ENCODE measurements at regions not wholly inside any gene's neighbourhood (a gene's known extent, or its start where the extent isn't known, plus 50 kb on each side); places are given as distances from the start of the nearest gene placed in this dataset.

DNA sequence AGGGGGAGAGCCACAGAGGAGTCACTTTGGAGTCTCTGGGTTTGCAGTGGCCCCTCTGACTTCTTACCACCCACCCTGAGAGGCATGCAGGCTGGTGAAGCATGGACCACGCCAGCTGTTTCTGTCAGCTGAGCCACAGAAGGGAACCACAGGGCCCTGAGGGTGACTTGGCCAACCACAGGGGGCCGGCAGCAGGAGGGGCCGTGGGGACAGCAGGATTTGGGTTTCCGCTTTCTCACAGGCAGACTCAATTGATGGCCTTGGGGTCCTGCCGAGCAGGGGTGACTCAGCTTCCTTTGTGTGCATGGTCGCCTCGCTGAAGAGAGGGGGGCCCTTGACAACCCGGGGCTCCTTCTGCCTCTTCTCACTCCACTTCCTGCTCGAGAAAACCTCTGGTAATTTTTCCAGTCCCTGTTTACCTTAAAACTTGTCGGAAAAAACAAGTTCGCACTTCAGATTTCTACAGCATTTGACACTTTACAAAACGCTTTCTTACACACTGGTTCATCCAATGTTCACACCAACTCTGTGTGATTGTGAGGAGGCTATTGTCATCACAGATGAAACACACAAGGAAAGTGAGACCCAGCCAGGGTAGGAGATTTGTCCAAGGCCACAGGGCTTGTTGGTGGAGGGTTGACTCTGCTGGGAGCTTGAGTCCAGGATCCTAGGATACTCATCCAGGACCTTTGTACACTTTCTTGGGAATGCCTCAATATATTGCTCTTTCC lies 311.2 kb downstream of the LPIN1 start:
- DNase-seq (ENCODE audit: low spot score): no peak

DNA sequence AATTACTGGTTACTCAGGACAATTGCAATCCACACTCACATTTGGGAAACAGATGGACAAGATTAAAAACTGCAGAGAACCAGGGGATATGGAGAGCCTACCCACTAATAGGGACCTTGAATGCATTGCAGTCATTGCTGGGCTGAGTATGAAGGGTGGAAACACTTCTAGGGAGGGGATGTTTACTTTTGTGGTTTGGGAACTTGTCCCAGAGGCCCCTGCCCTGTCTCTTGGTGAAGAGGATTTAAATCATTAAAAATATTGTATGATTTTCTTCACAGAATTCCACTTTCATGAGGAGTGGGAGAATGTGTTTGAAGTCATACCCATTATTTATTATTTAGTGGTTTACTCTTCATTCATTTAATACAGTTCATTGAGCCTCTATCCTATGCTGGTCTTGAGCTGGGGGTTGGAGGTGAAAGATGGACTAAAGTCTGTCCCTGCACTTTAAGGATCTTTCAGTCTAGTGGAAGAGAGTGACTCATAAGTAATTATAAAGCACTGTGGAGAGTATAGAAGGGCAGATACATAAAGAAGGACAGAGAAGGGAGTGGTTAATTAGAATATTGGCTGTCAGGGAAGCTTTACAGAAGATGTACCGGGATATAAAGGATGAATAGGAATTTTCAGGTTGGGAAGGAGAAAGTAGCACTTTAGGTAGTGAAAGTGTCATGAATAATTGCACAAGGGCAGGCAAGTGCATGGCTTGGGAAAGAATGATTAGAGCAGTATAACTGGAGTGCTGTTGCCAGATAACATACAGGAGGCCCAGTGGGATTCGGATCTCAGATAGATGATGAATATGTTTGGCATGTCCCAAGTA lies 313.4 kb downstream of the LPIN1 start:
- no peak for DNase-seq (ENCODE audit: low spot score)

GRCh38 chr2:12060886-12061285 lies 314.5 kb downstream of the LPIN1 start:
- no peak for DNase-seq (ENCODE audit: low spot score)

GRCh38 chr2:12061286-12062052 lies 315.0 kb downstream of the LPIN1 start:
- DNase-seq (ENCODE audit: low spot score): no peak

DNA sequence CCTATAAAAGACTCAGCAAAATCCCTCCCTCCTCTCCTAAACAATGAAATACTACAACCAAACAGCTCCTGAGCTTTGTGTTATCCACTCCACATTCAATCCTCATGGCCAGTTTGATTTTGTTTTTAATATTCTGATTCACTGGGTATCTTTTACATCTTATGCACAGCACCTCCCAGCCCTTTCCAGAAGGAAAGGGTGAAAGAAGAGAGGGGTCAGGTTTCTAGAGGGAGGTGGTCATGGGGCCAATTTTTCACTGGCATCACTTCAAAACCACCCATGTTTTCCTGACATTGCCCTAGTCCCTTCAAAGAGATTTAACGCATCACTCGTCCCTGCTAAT lies 315.6 kb downstream of the LPIN1 start:
- DNase-seq (ENCODE audit: low spot score): no peak

DNA sequence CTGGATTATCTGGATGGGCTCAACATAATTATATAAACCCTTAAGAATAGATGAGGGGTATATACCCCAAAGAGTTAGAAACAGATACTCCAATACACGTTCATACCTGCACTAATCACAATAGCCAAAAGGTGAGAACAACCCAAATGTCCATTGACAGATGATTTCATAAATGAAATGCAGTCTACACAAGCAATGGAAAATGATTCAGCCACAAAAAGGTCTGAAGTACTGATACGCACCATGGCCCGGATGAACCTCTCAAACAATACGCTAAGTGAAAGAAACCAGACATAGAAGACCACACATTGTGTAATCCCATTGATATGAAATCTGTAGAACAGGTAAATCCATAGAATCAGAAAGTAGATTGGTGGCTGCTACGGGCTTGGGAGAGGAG lies 316.8 kb downstream of the LPIN1 start:
- no peak for DNase-seq (ENCODE audit: low spot score)

GRCh38 chr2:12064153-12064552 lies 317.7 kb downstream of the LPIN1 start:
- DNase-seq (ENCODE audit: low spot score): no peak

DNA sequence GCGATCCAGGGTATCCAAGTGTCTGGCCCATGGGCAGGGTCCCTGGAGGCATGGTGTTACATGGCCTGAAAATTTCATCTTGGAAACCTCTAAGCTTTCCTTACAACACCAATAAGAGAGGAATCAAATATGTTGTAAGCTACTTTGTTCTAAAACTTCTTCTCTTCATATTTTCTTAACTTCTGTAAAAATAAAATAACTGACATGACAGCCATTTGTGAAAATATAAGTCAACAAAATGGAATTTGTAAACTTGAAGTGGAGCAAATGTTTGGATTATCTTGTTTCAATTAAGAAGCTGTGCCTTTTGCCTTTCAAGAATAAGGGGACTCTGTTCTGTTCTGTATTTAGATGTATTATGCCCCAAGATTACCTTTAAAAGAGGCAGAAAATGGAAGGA lies 319.7 kb downstream of the LPIN1 start:
- no peak for DNase-seq (ENCODE audit: low spot score)

GRCh38 chr2:12066986-12067385 lies 320.6 kb downstream of the LPIN1 start:
- no peak for DNase-seq (ENCODE audit: low spot score)

GRCh38 chr2:12068796-12069538 lies 322.5 kb downstream of the LPIN1 start:
- no peak for DNase-seq (ENCODE audit: low spot score)

GRCh38 chr2:12070153-12070552 lies 323.7 kb downstream of the LPIN1 start:
- DNase-seq (ENCODE audit: low spot score): no peak

DNA sequence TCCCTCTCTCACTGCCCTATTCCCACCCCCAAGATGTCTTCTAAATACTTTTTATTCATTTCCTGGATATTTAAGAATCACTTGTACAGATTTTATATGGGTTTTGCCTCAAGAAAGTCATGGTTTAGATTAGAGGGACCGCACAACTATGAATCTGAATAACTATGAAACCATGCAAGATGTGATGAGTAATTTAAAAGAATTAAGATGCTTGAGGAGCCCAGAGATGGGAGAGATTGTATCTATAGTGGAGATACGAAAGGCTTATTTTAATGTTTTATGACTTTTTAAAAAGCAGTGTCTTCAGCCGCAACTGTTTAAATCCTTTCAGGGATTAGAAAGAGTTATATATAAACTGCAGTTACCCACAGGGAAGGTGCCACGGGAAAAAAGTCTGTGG lies 324.1 kb downstream of the LPIN1 start:
- DNase-seq (ENCODE audit: low spot score): no peak

DNA sequence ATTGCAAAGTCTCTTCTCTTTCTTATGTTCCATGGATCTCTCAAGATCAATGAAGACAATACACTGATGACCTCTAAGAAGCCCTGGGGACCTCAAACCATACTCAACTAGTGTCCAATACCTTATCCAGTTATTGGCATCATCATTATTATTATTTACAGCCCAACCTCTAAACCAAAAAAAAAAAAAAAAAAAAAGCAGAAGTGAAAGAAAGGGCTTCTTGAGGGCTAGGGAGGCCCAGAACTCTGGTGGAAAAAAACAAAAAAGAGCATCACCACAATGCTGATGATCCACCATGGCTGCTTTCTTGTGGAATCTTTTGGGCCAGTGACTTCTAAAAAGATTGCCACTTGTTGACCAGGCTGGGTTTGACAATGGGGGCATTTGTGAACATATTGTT lies 324.9 kb downstream of the LPIN1 start:
- DNase-seq (ENCODE audit: low spot score): no peak

DNA sequence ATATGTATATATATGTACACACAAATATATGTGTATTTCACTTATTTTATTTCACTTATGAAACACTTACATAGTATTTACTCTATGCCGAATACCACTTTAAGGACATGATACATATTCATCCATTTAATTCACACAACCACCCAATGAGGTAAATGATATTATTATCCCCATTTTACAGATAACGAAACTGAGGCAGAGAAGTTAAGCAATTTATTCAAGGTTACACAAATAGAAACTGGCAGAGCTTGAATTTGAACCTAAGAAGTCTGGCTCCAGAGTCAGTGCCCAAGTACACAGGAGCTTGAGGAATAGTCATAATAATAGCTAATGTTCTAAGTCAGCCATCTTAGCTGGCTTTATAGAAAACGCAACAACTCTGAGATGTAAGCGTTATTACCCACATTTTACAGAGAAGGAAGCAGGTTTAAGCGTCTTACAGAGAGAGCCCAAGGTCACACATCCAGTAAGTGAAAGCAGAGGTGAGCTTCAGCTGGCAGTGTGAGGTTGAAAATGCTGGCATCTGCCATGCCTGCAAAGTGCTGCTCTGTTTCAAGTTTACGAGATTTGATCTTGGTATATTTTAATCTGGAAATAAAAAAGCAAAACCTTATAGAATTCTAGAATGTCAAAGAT lies 326.9 kb downstream of the LPIN1 start:
- DNase-seq (ENCODE audit: low spot score): no peak

GRCh38 chr2:12074126-12074844 lies 327.9 kb downstream of the LPIN1 start:
- DNase-seq (ENCODE audit: low spot score): peak; percentile 61

DNA sequence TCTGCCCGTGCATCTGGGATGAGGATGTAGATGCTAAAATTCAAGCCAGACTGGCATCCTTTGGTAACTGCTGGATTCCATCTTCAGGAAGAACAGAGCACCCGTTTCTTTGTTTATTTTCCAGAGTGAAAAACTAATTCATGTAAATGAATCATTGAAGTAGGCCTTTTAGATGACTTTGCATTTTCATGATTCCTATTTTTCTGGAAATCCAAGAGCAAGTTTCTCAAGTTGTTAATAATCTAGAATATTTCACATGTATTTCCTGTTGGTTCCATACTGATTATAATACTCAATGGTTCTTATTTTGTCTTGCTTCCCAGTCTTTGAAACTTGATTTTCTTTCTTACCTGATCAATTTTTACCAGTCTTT lies 328.4 kb downstream of the LPIN1 start:
- DNase-seq (ENCODE audit: low spot score): no peak

- DNase-seq (ENCODE audit: low spot score): no peak
Measured at GRCh38 chr2:12075603-12076002, 329.2 kb downstream of the LPIN1 start.

- no peak for DNase-seq (ENCODE audit: low spot score)
Measured at GRCh38 chr2:12076810-12077209, 330.4 kb downstream of the LPIN1 start.

GRCh38 chr2:12080360-12080759 lies 333.9 kb downstream of the LPIN1 start:
- no peak for DNase-seq (ENCODE audit: low spot score)

GRCh38 chr2:12081481-12082210 lies 335.2 kb downstream of the LPIN1 start:
- DNase-seq (ENCODE audit: low spot score): no peak
